ENCODE measurements at regions not wholly inside any gene's neighbourhood (a gene's known extent, or its start where the extent isn't known, plus 50 kb on each side); places are given as distances from the start of the nearest gene placed in this dataset.

- no peak for TF ChIP-seq POLR2A (IDR thresholded peaks at IDR 0.05)
- no peak for TF ChIP-seq CTCF (IDR thresholded peaks at IDR 0.05)
Observed at GRCh38 chr2:2992634-2993033, 385.0 kb downstream of the EIPR1 start.
